Ureter (tissue), 1 donor: ENCODE measurements at regions not wholly inside any gene's neighbourhood (a gene's known extent, or its start where the extent isn't known, plus 50 kb on each side); places are given as distances from the start of the nearest gene placed in this dataset.
"Not testable (repeated sequence)": the region's sequence is repeated elsewhere in the genome, so short reads cannot be mapped to it uniquely, and the experiment has no call there.

ENCODE experiments used
- DNase-seq: peaks from one replicate; pipeline ENCODE4 v3.0.0-alpha.2; 2020; ENCODE audit warnings: low spot score
- donor health status: DM: yes; HTN: yes; CAD: no.

- no peak for DNase-seq
Observed at GRCh38 chr11:10952872-10953271, 95.0 kb upstream of the ZBED5 start.

- DNase-seq: not testable (repeated sequence)
Observed at GRCh38 chr11:10947935-10948334, 90.1 kb upstream of the ZBED5 start.

GRCh38 chr11:10946072-10946471, 88.2 kb upstream of the ZBED5 start:
- no peak for DNase-seq

- DNase-seq: no peak
Observed at GRCh38 chr11:10945196-10945595, 87.3 kb upstream of the ZBED5 start.

GRCh38 chr11:10943968-10944367, 86.1 kb upstream of the ZBED5 start:
- no peak for DNase-seq

GRCh38 chr11:10942620-10943019, 84.8 kb upstream of the ZBED5 start:
- DNase-seq: no peak

- DNase-seq: no peak
Observed at GRCh38 chr11:10941871-10942270, 84.0 kb upstream of the ZBED5 start.

- DNase-seq: no peak
Observed at GRCh38 chr11:10941414-10941813, 83.6 kb upstream of the ZBED5 start.

- no peak for DNase-seq
Observed at GRCh38 chr11:10938650-10939387, 81.0 kb upstream of the ZBED5 start.

- no peak for DNase-seq
Observed at GRCh38 chr11:10938231-10938630, 80.4 kb upstream of the ZBED5 start.

GRCh38 chr11:10937385-10937771, 79.5 kb upstream of the ZBED5 start:
- no peak for DNase-seq

- no peak for DNase-seq
Observed at GRCh38 chr11:10936626-10937384, 79.0 kb upstream of the ZBED5 start.

GRCh38 chr11:10935015-10935559, 77.2 kb upstream of the ZBED5 start:
- DNase-seq: no peak

- no peak for DNase-seq
Observed at GRCh38 chr11:10934293-10934860, 76.5 kb upstream of the ZBED5 start.

- peak; percentile 93 for DNase-seq
Observed at GRCh38 chr11:10933455-10934292, 75.8 kb upstream of the ZBED5 start.

GRCh38 chr11:10932976-10933375, 75.1 kb upstream of the ZBED5 start:
- no peak for DNase-seq

- peak; percentile 46 for DNase-seq
Observed at GRCh38 chr11:10931761-10932670, 74.2 kb upstream of the ZBED5 start.

GRCh38 chr11:10930972-10931760, 73.3 kb upstream of the ZBED5 start:
- peak; percentile 81 for DNase-seq

GRCh38 chr11:10930224-10930971, 72.5 kb upstream of the ZBED5 start:
- no peak for DNase-seq
